ENCODE measurements at regions not wholly inside any gene's neighbourhood (a gene's known extent, or its start where the extent isn't known, plus 50 kb on each side); places are given as distances from the start of the nearest gene placed in this dataset.
A peak's percentile ranks its signal among the peaks of the same experiment; 100 is the strongest.

- Histone ChIP-seq H3K36me3 (ENCODE audit: control insufficient read depth, insufficient read depth, low read length) (no peaks in the 10 kb centered on the region), H3K27ac (ENCODE audit: insufficient read depth, low read length) (no peak overlapping the region), H4K20me1 (ENCODE audit: control insufficient read depth, extremely low read depth, insufficient read depth, low read length) (no peaks in the 10 kb centered on the region), H3K79me2 (ENCODE audit: control insufficient read depth, insufficient read depth, low read length) (no peaks in the 10 kb centered on the region), H2AFZ (ENCODE audit: low read length) (peak overlapping the region; percentile 26), H3K27me3 (ENCODE audit: control insufficient read depth, insufficient read depth, low read length) (no peaks in the 10 kb centered on the region), H3K4me3 (replicated peaks in 1 of 4; ENCODE audit: control extremely low read depth in 1 of 4, insufficient read depth in 1 of 4, low read depth in 3 of 4, low read length in 4 of 4) (no peak overlapping the region), H3K4me1 (ENCODE audit: control insufficient read depth, extremely low read depth, insufficient read depth, low read length) (no peaks in the 10 kb centered on the region), H3K9me3 (ENCODE audit: control insufficient read depth, insufficient read depth, low read depth, low read length) (no peaks in the 10 kb centered on the region), H3K4me2 (ENCODE audit: extremely low read depth, insufficient read depth, low read length) (peak overlapping the region; percentile 59), H3K9ac (ENCODE audit: insufficient read depth, low read length) (no peak overlapping the region)
- TF ChIP-seq CTCF (conservative IDR thresholded peaks at IDR 0.05 in 1 of 2, IDR thresholded peaks at IDR 0.05 in 1 of 2; ENCODE audit: low read depth in 1 of 2, low read length in 2 of 2) (peak; percentile 72 to 80), EZH2 (IDR thresholded peaks at IDR 0.05; ENCODE audit: low read length, missing control alignments) (no peak)
- DNase-seq (ENCODE audit: low read depth in 2 of 2), result peak; percentile 73 to 79
Measured at GRCh38 chr5:133868946-133869518, 99.4 kb downstream of the C5orf15 start.

GRCh38 chr5:133867851-133868545 lies 100.4 kb downstream of the C5orf15 start:
- DNase-seq (ENCODE audit: low read depth in 2 of 2), result no peak
- Histone ChIP-seq H3K4me2 (ENCODE audit: extremely low read depth, insufficient read depth, low read length) (no peak overlapping the region), H3K79me2 (ENCODE audit: control insufficient read depth, insufficient read depth, low read length) (no peaks in the 10 kb centered on the region), H3K36me3 (ENCODE audit: control insufficient read depth, insufficient read depth, low read length) (no peaks in the 10 kb centered on the region), H3K9ac (ENCODE audit: insufficient read depth, low read length) (no peak overlapping the region), H2AFZ (ENCODE audit: low read length) (no peak overlapping the region), H3K4me1 (ENCODE audit: control insufficient read depth, extremely low read depth, insufficient read depth, low read length) (no peaks in the 10 kb centered on the region), H3K27me3 (ENCODE audit: control insufficient read depth, insufficient read depth, low read length) (no peaks in the 10 kb centered on the region), H3K27ac (ENCODE audit: insufficient read depth, low read length) (no peak overlapping the region), H3K4me3 (replicated peaks in 1 of 4; ENCODE audit: control extremely low read depth in 1 of 4, insufficient read depth in 1 of 4, low read depth in 3 of 4, low read length in 4 of 4) (no peak overlapping the region), H4K20me1 (ENCODE audit: control insufficient read depth, extremely low read depth, insufficient read depth, low read length) (no peaks in the 10 kb centered on the region), H3K9me3 (ENCODE audit: control insufficient read depth, insufficient read depth, low read depth, low read length) (no peaks in the 10 kb centered on the region)
- TF ChIP-seq CTCF (conservative IDR thresholded peaks at IDR 0.05 in 1 of 2, IDR thresholded peaks at IDR 0.05 in 1 of 2; ENCODE audit: low read depth in 1 of 2, low read length in 2 of 2) (no peak), EZH2 (IDR thresholded peaks at IDR 0.05; ENCODE audit: low read length, missing control alignments) (no peak)

- Histone ChIP-seq H3K4me2 (ENCODE audit: extremely low read depth, insufficient read depth, low read length) (no peak overlapping the region), H3K27ac (ENCODE audit: insufficient read depth, low read length) (no peak overlapping the region), H3K4me1 (ENCODE audit: control insufficient read depth, extremely low read depth, insufficient read depth, low read length) (no peaks in the 10 kb centered on the region), H3K79me2 (ENCODE audit: control insufficient read depth, insufficient read depth, low read length) (no peaks in the 10 kb centered on the region), H2AFZ (ENCODE audit: low read length) (no peak overlapping the region), H3K9me3 (ENCODE audit: control insufficient read depth, insufficient read depth, low read depth, low read length) (no peaks in the 10 kb centered on the region), H3K9ac (ENCODE audit: insufficient read depth, low read length) (no peak overlapping the region), H3K4me3 (replicated peaks in 1 of 4; ENCODE audit: control extremely low read depth in 1 of 4, insufficient read depth in 1 of 4, low read depth in 3 of 4, low read length in 4 of 4) (no peak overlapping the region), H3K27me3 (ENCODE audit: control insufficient read depth, insufficient read depth, low read length) (no peaks in the 10 kb centered on the region), H4K20me1 (ENCODE audit: control insufficient read depth, extremely low read depth, insufficient read depth, low read length) (no peaks in the 10 kb centered on the region), H3K36me3 (ENCODE audit: control insufficient read depth, insufficient read depth, low read length) (no peaks in the 10 kb centered on the region)
- TF ChIP-seq CTCF (conservative IDR thresholded peaks at IDR 0.05 in 1 of 2, IDR thresholded peaks at IDR 0.05 in 1 of 2; ENCODE audit: low read depth in 1 of 2, low read length in 2 of 2) (no peak), EZH2 (IDR thresholded peaks at IDR 0.05; ENCODE audit: low read length, missing control alignments) (no peak)
- DNase-seq (ENCODE audit: low read depth in 2 of 2), result no peak
Measured at GRCh38 chr5:133867341-133867740, 101.1 kb downstream of the C5orf15 start.

All from fibroblast of lung (primary cell).